ENCODE measurements at regions not wholly inside any gene's neighbourhood (a gene's known extent, or its start where the extent isn't known, plus 50 kb on each side); places are given as distances from the start of the nearest gene placed in this dataset.
"Not testable (repeated sequence)": the region's sequence is repeated elsewhere in the genome, so short reads cannot be mapped to it uniquely, and the experiment has no call there.

GRCh38 chr1:53398576-53399365, 60.4 kb upstream of the DMRTB1 start:
- no peak for DNase-seq

- not testable (repeated sequence) for DNase-seq
These were observed 59.6 kb upstream of the DMRTB1 start for GRCh38 chr1:53399370-53400133.

- DNase-seq = no peak
These were observed 58.2 kb upstream of the DMRTB1 start for GRCh38 chr1:53400761-53401674.

GRCh38 chr1:53401813-53402745, 57.1 kb upstream of the DMRTB1 start:
- DNase-seq = no peak

GRCh38 chr1:53402891-53403655, 56.1 kb upstream of the DMRTB1 start:
- no peak for DNase-seq

GRCh38 chr1:53405737-53406136, 53.5 kb upstream of the DMRTB1 start:
- DNase-seq = no peak

GRCh38 chr1:53406551-53407235, 52.5 kb upstream of the DMRTB1 start:
- DNase-seq = no peak

- DNase-seq = no peak
These were observed 51.0 kb upstream of the DMRTB1 start for GRCh38 chr1:53408013-53408754.

GRCh38 chr1:53408755-53409129, 50.5 kb upstream of the DMRTB1 start:
- DNase-seq = no peak

GRCh38 chr1:53409233-53409632, 50.0 kb upstream of the DMRTB1 start:
- DNase-seq = no peak

Measured in anterior cingulate cortex (tissue), 58 donors.